HCT116 (cell line): ENCODE measurements at regions not wholly inside any gene's neighbourhood (a gene's known extent, or its start where the extent isn't known, plus 50 kb on each side); places are given as distances from the start of the nearest gene placed in this dataset.

ENCODE experiments used
- ATAC-seq: fragments of 200-7000 bp; cut with Tn5 transposase; 2 replicates; pipeline ENCODE4 v1.9.1; 2020; ENCODE audit warnings: mild to moderate bottlenecking, moderate library complexity
- BruUV-seq: library from RNA; stranded (reverse); fragments of 400-500 nt; replicated peaks from 2 replicates; lab custom pipeline; 2021; lab: Mats Ljungman, UMichigan
- CTCF ChIA-PET: fragments of 300-600 bp; sonication (Branson Sonifier 250); formaldehyde crosslinking; loops from one replicate; lab custom pipeline; 2021; ENCODE audit warnings: antibody characterized with exemption; lab: Charles Lee
- POLR2A ChIA-PET: fragments of 300-600, 350-600 bp; sonication (Branson Sonifier 250); formaldehyde crosslinking; loops from one replicate; lab custom pipeline; 2021; ENCODE audit warnings: antibody characterized with exemption; lab: Charles Lee
- RAD21 ChIA-PET, 2 experiments: fragments of 300-600 bp; sonication (Branson Sonifier 250); formaldehyde crosslinking; loops; one replicate each; lab custom pipeline; 2023; ENCODE audit warnings: low total read pairs in 2 of 2; ENCODE audit not compliant: uncharacterized antibody in 2 of 2, unreplicated experiment in 2 of 2, low non-redundant PET in 1 of 2; lab: Charles Lee
- DNase-seq: peaks from one replicate; pipeline ENCODE4 v3.0.0-alpha.2; 2010; ENCODE audit warnings: low read depth, low spot score
- H2AFZ ChIP-seq: fragments of 200-600 bp; shearing (Covaris generic), sonication (generic); 2 replicates; pipeline ENCODE4 v1.6.1; 2017; ENCODE audit warnings: low read depth, mixed run types, mixed read lengths, antibody characterized with exemption, low read length; ENCODE audit not compliant: poor library complexity, severe bottlenecking
- H3K27ac ChIP-seq: 2 replicates; pipeline ENCODE4 v1.5.1; 2012; ENCODE audit warnings: low read depth, low read length
- H3K27me3 ChIP-seq: fragments of 200-600 bp; sonication (generic); 2 replicates; pipeline ENCODE4 v1.6.1; 2016; ENCODE audit warnings: mixed run types, low read length, mixed read lengths; ENCODE audit not compliant: insufficient read depth
- H3K36me3 ChIP-seq, 2 experiments: fragments of 200-500 bp in 1 of 2; fragments of 200-600 bp in 1 of 2; sonication (Bioruptor generic) in 1 of 2; sonication (generic) in 1 of 2; 2 replicates each; pipeline versions ENCODE4 v1.5.1 to v1.6.1; 2014 to 2016; ENCODE audit warnings: low read length in 2 of 2, inconsistent platforms in 1 of 2, mixed read lengths in 1 of 2, mixed run types in 1 of 2; ENCODE audit not compliant: insufficient read depth in 2 of 2, control insufficient read depth in 1 of 2
- H3K4me1 ChIP-seq, 2 experiments: fragments of 200-600 bp in 1 of 2; sonication (generic) in 1 of 2; 2 replicates each; pipeline versions ENCODE4 v1.5.1 to v1.6.1; 2012 to 2017; ENCODE audit warnings: low read length in 2 of 2, inconsistent platforms in 1 of 2, mild to moderate bottlenecking in 1 of 2, mixed read lengths in 1 of 2, mixed run types in 1 of 2, moderate library complexity in 1 of 2; ENCODE audit not compliant: insufficient read depth in 2 of 2, control insufficient read depth in 1 of 2
- H3K4me2 ChIP-seq: fragments of 200-600 bp; sonication (generic); 2 replicates; pipeline ENCODE4 v1.6.1; 2017; ENCODE audit warnings: mixed run types, low read length, mixed read lengths
- H3K4me3 ChIP-seq, 2 experiments: fragments of 200-600 bp in 1 of 2; sonication (generic) in 1 of 2; replicated peaks in 1 of 2; 2 replicates each; pipeline ENCODE4 v1.5.1; 2011 to 2016; ENCODE audit warnings: low read length in 2 of 2, control low read depth in 1 of 2, low read depth in 1 of 2, mild to moderate bottlenecking in 1 of 2, mixed read lengths in 1 of 2, mixed run types in 1 of 2
- H3K79me2 ChIP-seq: fragments of 200-600 bp; sonication (generic); 2 replicates; pipeline ENCODE4 v1.6.1; 2017; ENCODE audit warnings: mild to moderate bottlenecking, mixed run types, low read length, moderate library complexity, mixed read lengths; ENCODE audit not compliant: insufficient read depth
- H3K9ac ChIP-seq: fragments of 200-600 bp; sonication (generic); 2 replicates; pipeline ENCODE4 v1.6.1; 2016; ENCODE audit warnings: low read length, mixed read lengths
- H3K9me2 ChIP-seq: fragments of 200-600 bp; sonication (generic), shearing (Covaris generic); 2 replicates; pipeline ENCODE4 v1.6.1; 2017; ENCODE audit warnings: mixed run types, mild to moderate bottlenecking, moderate library complexity; ENCODE audit not compliant: insufficient read depth
- H3K9me3 ChIP-seq, 2 experiments: fragments of 200-500 bp in 1 of 2; fragments of 200-600 bp in 1 of 2; sonication (Bioruptor generic) in 1 of 2; sonication (generic) in 1 of 2; 2 replicates each; pipeline ENCODE4 v1.6.1; 2014 to 2017; ENCODE audit warnings: low read length in 2 of 2, mixed read lengths in 2 of 2, inconsistent platforms in 1 of 2, low read depth in 1 of 2, mild to moderate bottlenecking in 1 of 2, mixed run types in 1 of 2, moderate library complexity in 1 of 2; ENCODE audit not compliant: control insufficient read depth in 1 of 2, insufficient read depth in 1 of 2
- H4K20me1 ChIP-seq: fragments of 200-600 bp; sonication (generic), shearing (Covaris generic); 2 replicates; pipeline ENCODE4 v1.6.1; 2017; ENCODE audit warnings: mixed run types, mild to moderate bottlenecking, moderate library complexity; ENCODE audit not compliant: insufficient read depth
- EGR1 ChIP-seq: IDR thresholded peaks from 2 replicates; pipeline ENCODE4 v1.6.1; 2012; ENCODE audit warnings: low read depth
- EZH2 ChIP-seq: fragments of 200-600 bp; sonication (generic); IDR thresholded peaks from 2 replicates; pipeline ENCODE4 v1.6.1; 2017; ENCODE audit warnings: antibody characterized with exemption, mixed run types
- FOSL1 ChIP-seq: IDR thresholded peaks from 2 replicates; pipeline ENCODE4 v1.6.1; 2012; ENCODE audit warnings: low read depth
- JUND ChIP-seq: IDR thresholded peaks from 2 replicates; pipeline ENCODE4 v1.6.1; 2012
- SIN3A ChIP-seq: IDR thresholded peaks from 2 replicates; pipeline ENCODE4 v1.6.1; 2012; ENCODE audit warnings: low read depth
- SP1 ChIP-seq: IDR thresholded peaks from 2 replicates; pipeline ENCODE4 v1.6.1; 2012; ENCODE audit warnings: low read depth
- YY1 ChIP-seq: IDR thresholded peaks from 2 replicates; pipeline ENCODE4 v1.6.1; 2011; ENCODE audit warnings: low read length, low read depth, moderate library complexity, mild to moderate bottlenecking; ENCODE audit not compliant: insufficient replicate concordance; ENCODE audit errors: extremely low read depth
- ZNF274 ChIP-seq: fragments of 200-500 bp; sonication (Bioruptor generic); IDR thresholded peaks from 2 replicates; pipeline ENCODE4 v1.6.1; 2014; ENCODE audit warnings: mild to moderate bottlenecking, low read depth, low read length, inconsistent platforms
- intact Hi-C: fragments of 100-400 bp; cut with micrococcal nuclease; formaldehyde crosslinking; loops from 2 replicates; pipeline ENCODE4 v1.10.0; 2022
- TF ChIP-seq, protein P1 (sequence below): IDR thresholded peaks from 2 replicates; pipeline ENCODE4 v1.6.1; 2011; ENCODE audit warnings: mild to moderate bottlenecking, low read length, moderate library complexity; ENCODE audit not compliant: insufficient replicate concordance; ENCODE audit errors: extremely low read depth
- TF ChIP-seq, protein P2 (sequence below): IDR thresholded peaks from 2 replicates; pipeline ENCODE4 v1.6.1; 2012
- TF ChIP-seq, protein P3 (sequence below), 3 experiments: fragments of 200-600 bp in 1 of 3; sonication (generic) in 1 of 3; IDR thresholded peaks in 2 of 3; conservative IDR thresholded peaks in 1 of 3; 2 replicates each; pipeline ENCODE4 v1.5.1; 2012 to 2017; ENCODE audit warnings: low read depth in 2 of 3, low read length in 2 of 3, antibody characterized with exemption in 1 of 3, borderline replicate concordance in 1 of 3, control low read depth in 1 of 3, mild to moderate bottlenecking in 1 of 3, mixed read lengths in 1 of 3, mixed run types in 1 of 3, moderate library complexity in 1 of 3; ENCODE audit not compliant: insufficient read depth in 1 of 3

DNA sequence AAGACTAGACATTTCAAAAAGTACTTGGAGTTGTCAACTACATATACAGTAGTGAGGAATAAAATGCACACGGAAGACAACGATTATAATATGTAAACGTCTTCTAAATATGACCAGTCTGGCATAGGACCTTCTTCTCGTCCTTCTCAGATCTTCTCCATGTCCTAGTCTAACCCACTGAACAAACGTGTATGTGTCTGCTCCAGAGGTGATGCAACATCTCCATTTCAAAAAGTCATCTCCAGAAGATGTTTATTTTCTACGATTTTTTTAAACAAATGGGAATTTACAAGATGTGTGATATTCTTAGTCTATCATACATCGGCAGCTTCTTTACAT lies 89.9 kb downstream of the GPX5 start:
- no peaks in the 10 kb centered on the region for H4K20me1 ChIP-seq
- H3K4me2 ChIP-seq: no peak overlapping the region
- ChIA-PET CTCF (no interaction called here), RAD21 (no interaction called here)
- BruUV-seq: no TSS peak
- no peaks in the 10 kb centered on the region for H3K4me1 ChIP-seq
- H3K9me2 ChIP-seq: no peaks in the 10 kb centered on the region
- H3K9me3 ChIP-seq: no peaks in the 10 kb centered on the region
- no peaks in the 10 kb centered on the region for H3K27me3 ChIP-seq
- H3K36me3 ChIP-seq: no peaks in the 10 kb centered on the region
- no peak overlapping the region for H2AFZ ChIP-seq
- no peak overlapping the region for H3K9ac ChIP-seq
- no peaks in the 10 kb centered on the region for H3K79me2 ChIP-seq
- no peak for TF ChIP-seq ZNF274
- TF ChIP-seq SIN3A: no peak
- TF ChIP-seq, protein P1, sequence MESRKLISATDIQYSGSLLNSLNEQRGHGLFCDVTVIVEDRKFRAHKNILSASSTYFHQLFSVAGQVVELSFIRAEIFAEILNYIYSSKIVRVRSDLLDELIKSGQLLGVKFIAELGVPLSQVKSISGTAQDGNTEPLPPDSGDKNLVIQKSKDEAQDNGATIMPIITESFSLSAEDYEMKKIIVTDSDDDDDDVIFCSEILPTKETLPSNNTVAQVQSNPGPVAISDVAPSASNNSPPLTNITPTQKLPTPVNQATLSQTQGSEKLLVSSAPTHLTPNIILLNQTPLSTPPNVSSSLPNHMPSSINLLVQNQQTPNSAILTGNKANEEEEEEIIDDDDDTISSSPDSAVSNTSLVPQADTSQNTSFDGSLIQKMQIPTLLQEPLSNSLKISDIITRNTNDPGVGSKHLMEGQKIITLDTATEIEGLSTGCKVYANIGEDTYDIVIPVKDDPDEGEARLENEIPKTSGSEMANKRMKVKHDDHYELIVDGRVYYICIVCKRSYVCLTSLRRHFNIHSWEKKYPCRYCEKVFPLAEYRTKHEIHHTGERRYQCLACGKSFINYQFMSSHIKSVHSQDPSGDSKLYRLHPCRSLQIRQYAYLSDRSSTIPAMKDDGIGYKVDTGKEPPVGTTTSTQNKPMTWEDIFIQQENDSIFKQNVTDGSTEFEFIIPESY: no peak
- no peak for TF ChIP-seq JUND
- TF ChIP-seq, all 23 proteins: peak for 0
- DNase-seq (no peak), ATAC-seq (no peak)
- intact Hi-C loops: no loop called here
- POLR2A ChIA-PET: no interaction called here
- Histone ChIP-seq H3K4me3 (no peak overlapping the region), H3K27ac (no peak overlapping the region)

DNA sequence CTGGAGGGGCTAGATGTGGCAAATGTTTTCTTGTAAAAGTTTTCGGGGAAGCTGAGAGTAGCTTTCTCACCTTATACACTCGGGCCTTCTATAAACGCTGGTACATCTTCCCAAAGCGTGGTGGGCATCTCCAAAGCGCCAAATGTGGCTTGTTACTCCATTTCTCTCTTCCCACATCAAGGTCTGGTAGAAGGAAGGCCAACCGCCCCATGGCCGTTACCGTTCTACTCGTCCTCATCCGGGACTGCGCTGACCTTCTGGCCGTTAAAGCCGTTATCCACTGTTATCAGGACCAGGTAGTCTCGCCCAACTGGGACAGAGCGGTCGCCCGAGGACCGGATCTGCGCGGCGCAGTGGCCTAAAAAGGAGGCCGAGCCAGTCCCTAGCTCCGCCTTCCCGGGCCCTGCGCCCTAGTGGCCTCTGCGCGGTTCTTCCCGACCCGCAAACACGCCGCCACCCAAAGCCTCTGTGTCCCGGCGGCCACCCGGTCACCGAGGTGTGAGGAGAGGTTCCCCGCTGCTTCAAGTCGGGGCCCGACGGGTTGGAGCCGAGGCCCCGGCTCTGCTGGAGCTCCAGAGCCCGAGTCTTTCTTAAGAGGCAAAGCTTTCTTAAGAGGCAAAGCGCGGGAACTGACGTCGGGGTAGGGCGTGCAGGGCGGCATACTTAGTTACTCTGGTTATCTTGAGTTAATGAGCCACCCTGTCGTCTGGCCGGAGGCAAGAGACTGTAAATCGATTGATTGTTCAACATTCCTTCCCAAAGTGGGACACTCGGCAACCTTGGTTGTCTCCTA lies 90.5 kb downstream of the GPX5 start:
- H3K4me3 ChIP-seq: no peak overlapping the region
- TF ChIP-seq FOSL1 (no peak), SP1 (no peak), EGR1 (no peak), SIN3A (no peak), EZH2 (no peak), YY1 (no peak)
- TF ChIP-seq, protein P2, sequence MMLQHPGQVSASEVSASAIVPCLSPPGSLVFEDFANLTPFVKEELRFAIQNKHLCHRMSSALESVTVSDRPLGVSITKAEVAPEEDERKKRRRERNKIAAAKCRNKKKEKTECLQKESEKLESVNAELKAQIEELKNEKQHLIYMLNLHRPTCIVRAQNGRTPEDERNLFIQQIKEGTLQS: no peak
- TF ChIP-seq, protein P1: no peak
- TF ChIP-seq, protein P3, sequence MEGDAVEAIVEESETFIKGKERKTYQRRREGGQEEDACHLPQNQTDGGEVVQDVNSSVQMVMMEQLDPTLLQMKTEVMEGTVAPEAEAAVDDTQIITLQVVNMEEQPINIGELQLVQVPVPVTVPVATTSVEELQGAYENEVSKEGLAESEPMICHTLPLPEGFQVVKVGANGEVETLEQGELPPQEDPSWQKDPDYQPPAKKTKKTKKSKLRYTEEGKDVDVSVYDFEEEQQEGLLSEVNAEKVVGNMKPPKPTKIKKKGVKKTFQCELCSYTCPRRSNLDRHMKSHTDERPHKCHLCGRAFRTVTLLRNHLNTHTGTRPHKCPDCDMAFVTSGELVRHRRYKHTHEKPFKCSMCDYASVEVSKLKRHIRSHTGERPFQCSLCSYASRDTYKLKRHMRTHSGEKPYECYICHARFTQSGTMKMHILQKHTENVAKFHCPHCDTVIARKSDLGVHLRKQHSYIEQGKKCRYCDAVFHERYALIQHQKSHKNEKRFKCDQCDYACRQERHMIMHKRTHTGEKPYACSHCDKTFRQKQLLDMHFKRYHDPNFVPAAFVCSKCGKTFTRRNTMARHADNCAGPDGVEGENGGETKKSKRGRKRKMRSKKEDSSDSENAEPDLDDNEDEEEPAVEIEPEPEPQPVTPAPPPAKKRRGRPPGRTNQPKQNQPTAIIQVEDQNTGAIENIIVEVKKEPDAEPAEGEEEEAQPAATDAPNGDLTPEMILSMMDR (IDR thresholded peaks at IDR 0.05 in 2 of 3, conservative IDR thresholded peaks at IDR 0.05 in 1 of 3; ENCODE audit: borderline replicate concordance in 1 of 3, insufficient read depth in 1 of 3, low read depth in 2 of 3, low read length in 2 of 3): no peak

More for the DNA sequence above, 90.5 kb downstream of the GPX5 start:
- ChIA-PET RAD21 (no interaction called here), CTCF (no interaction called here), POLR2A (no interaction called here)
- Histone ChIP-seq H3K4me2 (no peak overlapping the region), H3K79me2 (no peaks in the 10 kb centered on the region), H2AFZ (no peak overlapping the region), H3K36me3 (no peaks in the 10 kb centered on the region), H3K27ac (no peak overlapping the region), H3K4me1 (no peaks in the 10 kb centered on the region), H4K20me1 (no peaks in the 10 kb centered on the region), H3K9me2 (no peaks in the 10 kb centered on the region), H3K9me3 (no peaks in the 10 kb centered on the region), H3K9ac (no peak overlapping the region), H3K27me3 (no peaks in the 10 kb centered on the region)
- no peak for ATAC-seq
- intact Hi-C loops: no loop called here
- BruUV-seq: no TSS peak
- no peak for DNase-seq
